Femur (tissue), 1 donor: ENCODE measurements at regions not wholly inside any gene's neighbourhood (a gene's known extent, or its start where the extent isn't known, plus 50 kb on each side); places are given as distances from the start of the nearest gene placed in this dataset.

Source experiments
- DNase-seq: peaks from one replicate; pipeline ENCODE4 v3.0.0-alpha.2; 2017

- no peak for DNase-seq
Measured at GRCh38 chr10:131010965-131011575, 300.5 kb downstream of the TCERG1L start.

GRCh38 chr10:131011936-131012640 is 299.4 kb downstream of the TCERG1L start:
- DNase-seq, result no peak

- no peak for DNase-seq
Measured at GRCh38 chr10:131012641-131012985, 298.9 kb downstream of the TCERG1L start.

GRCh38 chr10:131013281-131013912 is 298.1 kb downstream of the TCERG1L start:
- no peak for DNase-seq

- DNase-seq, result no peak
Measured at GRCh38 chr10:131014271-131014670, 297.2 kb downstream of the TCERG1L start.

- no peak for DNase-seq
Measured at GRCh38 chr10:131015271-131015670, 296.2 kb downstream of the TCERG1L start.

- DNase-seq, result no peak
Measured at GRCh38 chr10:131016556-131016955, 295.0 kb downstream of the TCERG1L start.

- DNase-seq, result no peak
Measured at GRCh38 chr10:131017566-131018285, 293.8 kb downstream of the TCERG1L start.

GRCh38 chr10:131018886-131019500 is 292.5 kb downstream of the TCERG1L start:
- DNase-seq, result no peak

- DNase-seq, result no peak
Measured at GRCh38 chr10:131019696-131020095, 291.8 kb downstream of the TCERG1L start.

GRCh38 chr10:131020775-131021174 is 290.7 kb downstream of the TCERG1L start:
- no peak for DNase-seq

GRCh38 chr10:131021246-131021895 is 290.1 kb downstream of the TCERG1L start:
- DNase-seq, result no peak

GRCh38 chr10:131021969-131022368 is 289.6 kb downstream of the TCERG1L start:
- DNase-seq, result no peak

- DNase-seq, result no peak
Measured at GRCh38 chr10:131022369-131022768, 289.2 kb downstream of the TCERG1L start.

GRCh38 chr10:131022981-131023380 is 288.5 kb downstream of the TCERG1L start:
- DNase-seq, result no peak

GRCh38 chr10:131024259-131025131 is 287.0 kb downstream of the TCERG1L start:
- DNase-seq, result no peak

- no peak for DNase-seq
Measured at GRCh38 chr10:131025333-131025732, 286.2 kb downstream of the TCERG1L start.

GRCh38 chr10:131027256-131027655 is 284.3 kb downstream of the TCERG1L start:
- DNase-seq, result no peak

GRCh38 chr10:131031346-131031745 is 280.2 kb downstream of the TCERG1L start:
- no peak for DNase-seq

GRCh38 chr10:131032329-131033165 is 279.0 kb downstream of the TCERG1L start:
- DNase-seq, result no peak
